Calu3 (cell line): ENCODE measurements at regions not wholly inside any gene's neighbourhood (a gene's known extent, or its start where the extent isn't known, plus 50 kb on each side); places are given as distances from the start of the nearest gene placed in this dataset.
A peak's percentile ranks its signal among the peaks of the same experiment; 100 is the strongest.

Experiments
- BruUV-seq: library from RNA; stranded (reverse); fragments of 400-500 nt; replicated peaks from 2 replicates; lab custom pipeline; 2021; lab: Mats Ljungman, UMichigan
- CTCF ChIA-PET: fragments of 300-600 bp; sonication (Branson Sonifier 250); formaldehyde crosslinking; loops from one replicate; lab custom pipeline; 2022; ENCODE audit warnings: antibody characterized with exemption; lab: Charles Lee
- DNase-seq: peaks from one replicate; pipeline ENCODE4 v3.0.0; 2022
- H3K27ac Mint-ChIP-seq: one replicate; pipeline ENCODE4 v1.8.0; 2022; ENCODE audit warnings: mixed read lengths; ENCODE audit not compliant: unreplicated experiment
- H3K27me3 Mint-ChIP-seq: one replicate; pipeline ENCODE4 v1.8.0; 2022; ENCODE audit warnings: mixed read lengths; ENCODE audit not compliant: unreplicated experiment
- H3K36me3 Mint-ChIP-seq: one replicate; pipeline ENCODE4 v1.8.0; 2022; ENCODE audit warnings: mild to moderate bottlenecking, moderate library complexity, mixed read lengths; ENCODE audit not compliant: insufficient read depth, unreplicated experiment
- H3K4me1 Mint-ChIP-seq: one replicate; pipeline ENCODE4 v1.8.0; 2022; ENCODE audit warnings: mild to moderate bottlenecking, low read depth, mixed read lengths; ENCODE audit not compliant: unreplicated experiment
- H3K4me3 Mint-ChIP-seq: one replicate; pipeline ENCODE4 v1.8.0; 2022; ENCODE audit warnings: mild to moderate bottlenecking, low read depth, moderate library complexity, mixed read lengths; ENCODE audit not compliant: unreplicated experiment
- H3K9me3 Mint-ChIP-seq: one replicate; pipeline ENCODE4 v1.8.0; 2022; ENCODE audit warnings: low read depth, mixed read lengths; ENCODE audit not compliant: unreplicated experiment
- intact Hi-C: fragments of 100-400 bp; cut with micrococcal nuclease; formaldehyde crosslinking; loops from one replicate; pipeline ENCODE4 v1.10.0; 2022; ENCODE audit not compliant: unreplicated experiment
- TF ChIP-seq, protein P1 (sequence below): fragments of 200-600 bp; IDR thresholded peaks from one replicate; pipeline ENCODE4 v1.8.0; 2022; ENCODE audit warnings: antibody characterized with exemption; ENCODE audit not compliant: unreplicated experiment

DNA sequence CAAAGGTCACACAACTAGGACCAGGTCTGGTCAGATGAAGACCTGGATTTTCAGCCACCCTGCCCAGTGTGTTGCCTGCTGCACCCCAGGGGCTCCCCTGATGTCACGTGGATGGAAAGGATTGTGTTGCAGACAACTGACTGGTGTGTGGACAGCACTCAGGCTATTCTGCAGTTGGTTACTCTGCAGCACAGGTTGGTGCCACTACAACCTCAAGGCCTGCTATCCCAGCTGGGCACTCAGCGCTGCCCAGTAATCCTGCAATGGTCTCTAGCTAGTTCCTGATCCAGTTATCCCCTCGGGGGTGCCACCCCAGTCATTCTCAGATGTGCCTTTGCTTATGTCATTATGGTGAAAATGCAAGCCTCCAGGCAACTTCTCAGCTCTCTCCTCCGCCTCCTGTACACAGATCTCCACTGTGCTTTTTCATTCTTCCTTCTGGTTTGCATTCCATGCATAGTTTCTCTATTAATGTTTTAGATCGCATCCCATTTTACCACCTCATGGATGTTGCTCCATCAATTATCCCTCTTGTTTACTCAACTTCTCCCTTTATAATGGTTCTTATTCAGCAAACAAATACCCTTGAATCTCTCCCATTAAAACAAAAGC, 503.2 kb upstream of the CAMK1G start:
- TF ChIP-seq, protein P1, sequence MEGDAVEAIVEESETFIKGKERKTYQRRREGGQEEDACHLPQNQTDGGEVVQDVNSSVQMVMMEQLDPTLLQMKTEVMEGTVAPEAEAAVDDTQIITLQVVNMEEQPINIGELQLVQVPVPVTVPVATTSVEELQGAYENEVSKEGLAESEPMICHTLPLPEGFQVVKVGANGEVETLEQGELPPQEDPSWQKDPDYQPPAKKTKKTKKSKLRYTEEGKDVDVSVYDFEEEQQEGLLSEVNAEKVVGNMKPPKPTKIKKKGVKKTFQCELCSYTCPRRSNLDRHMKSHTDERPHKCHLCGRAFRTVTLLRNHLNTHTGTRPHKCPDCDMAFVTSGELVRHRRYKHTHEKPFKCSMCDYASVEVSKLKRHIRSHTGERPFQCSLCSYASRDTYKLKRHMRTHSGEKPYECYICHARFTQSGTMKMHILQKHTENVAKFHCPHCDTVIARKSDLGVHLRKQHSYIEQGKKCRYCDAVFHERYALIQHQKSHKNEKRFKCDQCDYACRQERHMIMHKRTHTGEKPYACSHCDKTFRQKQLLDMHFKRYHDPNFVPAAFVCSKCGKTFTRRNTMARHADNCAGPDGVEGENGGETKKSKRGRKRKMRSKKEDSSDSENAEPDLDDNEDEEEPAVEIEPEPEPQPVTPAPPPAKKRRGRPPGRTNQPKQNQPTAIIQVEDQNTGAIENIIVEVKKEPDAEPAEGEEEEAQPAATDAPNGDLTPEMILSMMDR: no peak
- DNase-seq: peak; percentile 11
- Mint-ChIP-seq H3K27ac (no peak overlapping the region), H3K27me3 (no peaks in the 10 kb centered on the region), H3K4me3 (no peak overlapping the region), H3K4me1 (peaks cover 11% of the 10 kb centered on the region), H3K9me3 (no peaks in the 10 kb centered on the region), H3K36me3 (no peaks in the 10 kb centered on the region)
- CTCF ChIA-PET: no interaction called here
- intact Hi-C loops: no loop called here
- BruUV-seq: no TSS peak

DNA sequence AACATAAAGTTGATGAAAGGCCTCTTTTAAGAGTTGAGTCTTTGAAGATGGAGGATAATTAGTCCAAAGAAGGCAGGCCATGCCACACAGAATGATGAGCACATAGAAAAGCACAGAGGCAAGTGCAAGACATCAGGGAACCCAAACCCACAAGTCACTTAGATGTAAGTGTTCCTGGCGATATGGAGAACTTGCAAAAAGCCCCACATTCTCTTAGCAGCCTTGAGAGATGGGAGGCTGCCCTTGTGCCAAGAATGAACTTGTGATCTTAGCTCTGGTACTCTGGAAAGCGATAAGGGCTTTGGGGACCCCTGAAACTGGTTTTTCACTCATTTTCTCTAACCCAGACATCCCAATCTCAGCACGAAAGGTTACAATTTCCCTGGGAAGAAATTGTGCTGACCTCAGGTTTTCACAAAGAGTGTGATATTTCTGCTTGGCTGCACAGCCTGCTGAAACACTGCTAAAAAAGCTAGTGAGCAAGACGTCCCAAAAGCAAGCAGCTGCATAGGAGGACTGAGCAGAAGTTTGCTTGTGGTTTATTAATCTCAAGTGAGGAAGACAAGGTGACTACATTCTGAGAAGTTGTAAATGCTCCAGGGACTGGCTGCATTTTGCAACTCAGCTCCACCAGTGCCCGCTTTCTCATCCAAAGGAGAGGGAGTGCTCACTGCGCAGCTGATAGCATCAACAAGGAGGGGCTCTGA, 496.9 kb upstream of the CAMK1G start:
- intact Hi-C loops: no loop called here
- no peak overlapping the region for H3K27ac Mint-ChIP-seq
- no peaks in the 10 kb centered on the region for H3K36me3 Mint-ChIP-seq
- H3K4me1 Mint-ChIP-seq: no peaks in the 10 kb centered on the region
- DNase-seq: no peak
- H3K27me3 Mint-ChIP-seq: no peaks in the 10 kb centered on the region
- CTCF ChIA-PET: no interaction called here
- TF ChIP-seq, protein P1: no peak
- peaks cover 3% of the 10 kb centered on the region for H3K9me3 Mint-ChIP-seq
- no TSS peak for BruUV-seq
- H3K4me3 Mint-ChIP-seq: no peak overlapping the region

DNA sequence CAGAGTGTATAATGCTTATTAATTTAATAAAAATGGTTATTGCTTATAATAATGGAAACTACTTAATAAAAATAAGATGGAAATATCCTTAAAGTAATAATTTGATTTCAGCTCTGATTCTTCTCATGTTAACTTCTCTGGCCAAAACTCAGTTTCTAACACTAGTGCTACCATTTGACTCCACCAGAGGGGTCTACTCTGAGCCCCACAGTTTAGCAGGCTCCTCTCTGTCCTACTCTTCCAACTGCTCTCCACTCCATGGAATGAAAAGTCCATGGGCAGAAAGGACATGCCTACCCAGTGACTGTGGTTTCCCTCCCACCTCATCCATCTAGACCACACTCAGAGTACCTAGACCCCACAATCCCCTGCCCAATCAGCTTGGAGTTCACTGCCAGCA, 489.1 kb upstream of the CAMK1G start:
- Mint-ChIP-seq H3K4me1 (peaks cover 14% of the 10 kb centered on the region), H3K9me3 (peaks cover 3% of the 10 kb centered on the region), H3K27ac (no peak overlapping the region), H3K36me3 (no peaks in the 10 kb centered on the region), H3K27me3 (no peaks in the 10 kb centered on the region), H3K4me3 (no peak overlapping the region)
- intact Hi-C loops: no loop called here
- TF ChIP-seq, protein P1: no peak
- no TSS peak for BruUV-seq
- CTCF ChIA-PET: no interaction called here
- no peak for DNase-seq

DNA sequence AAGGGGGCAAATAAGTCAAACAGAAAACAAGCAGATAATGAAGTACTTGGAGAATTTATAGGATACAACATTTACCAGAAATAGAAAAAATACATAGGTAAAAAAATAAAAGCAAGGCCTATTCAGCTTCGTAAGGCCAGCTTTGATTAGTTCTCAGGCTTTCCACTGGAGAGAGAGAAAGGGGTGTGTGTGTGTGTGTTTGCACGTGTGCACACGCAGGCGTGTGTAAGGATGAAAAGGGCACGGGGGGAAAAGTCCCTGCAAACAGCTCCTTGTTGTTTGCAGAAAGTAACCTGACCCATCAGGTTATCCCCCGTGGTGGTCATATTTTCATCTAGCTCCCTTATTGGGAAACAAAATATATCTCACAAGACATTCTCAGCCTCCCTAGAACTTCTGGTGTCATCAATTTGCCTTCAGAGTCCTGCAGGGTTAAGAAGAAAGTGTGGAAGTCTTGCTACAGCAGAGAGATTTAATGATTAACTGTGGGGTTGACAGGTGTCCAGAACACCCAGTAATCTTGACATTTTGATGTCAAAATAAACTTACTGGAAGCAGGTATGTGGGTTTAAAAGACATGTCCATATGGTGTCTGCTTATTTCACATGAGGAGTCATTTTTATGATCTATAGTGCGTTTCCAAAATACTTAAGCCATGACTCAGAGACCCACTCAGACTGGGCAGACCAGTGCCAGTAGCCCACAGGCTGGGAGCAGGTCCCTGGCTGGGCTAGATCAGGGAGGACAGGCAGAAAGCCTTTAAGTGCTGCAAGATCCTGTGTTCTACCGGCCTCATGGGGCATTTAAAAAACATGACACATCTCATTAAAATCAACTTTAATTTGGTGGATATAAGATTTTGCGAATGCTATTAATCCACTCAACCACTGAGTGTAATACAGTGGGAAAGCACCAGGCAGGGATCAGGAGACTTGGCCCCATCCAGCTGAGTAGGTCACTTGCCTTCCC, 487.6 kb upstream of the CAMK1G start:
- CTCF ChIA-PET: interaction anchor here (0.7 kb wide), 1 partner anchor 594 kb away, joined by 7 read pairs; no protein-coding TSS in a partner anchor
- Mint-ChIP-seq H3K4me3 (no peak overlapping the region), H3K9me3 (no peaks in the 10 kb centered on the region), H3K27me3 (peaks cover 13% of the 10 kb centered on the region), H3K4me1 (peaks cover 14% of the 10 kb centered on the region), H3K27ac (no peak overlapping the region), H3K36me3 (no peaks in the 10 kb centered on the region)
- intact Hi-C loops: no loop called here
- DNase-seq: peak; percentile 52
- no TSS peak for BruUV-seq
- TF ChIP-seq, protein P1: no peak
